Osteocyte (in vitro differentiated cells): ENCODE measurements at regions not wholly inside any gene's neighbourhood (a gene's known extent, or its start where the extent isn't known, plus 50 kb on each side); places are given as distances from the start of the nearest gene placed in this dataset.
"Not testable (repeated sequence)": the region's sequence is repeated elsewhere in the genome, so short reads cannot be mapped to it uniquely, and the experiment has no call there.

Source experiments
- DNase-seq: peaks from one replicate; pipeline ENCODE4 v3.0.0; 2021; ENCODE audit warnings: mixed read lengths; ENCODE audit not compliant: unreplicated experiment; ENCODE audit errors: extremely low spot score
- H3K27ac Mint-ChIP-seq: one replicate; pipeline ENCODE4 v1.8.0; 2021; ENCODE audit warnings: mild to moderate bottlenecking, mixed read lengths; ENCODE audit not compliant: unreplicated experiment
- H3K27me3 Mint-ChIP-seq: one replicate; pipeline ENCODE4 v1.8.0; 2021; ENCODE audit warnings: mixed read lengths; ENCODE audit not compliant: unreplicated experiment
- H3K36me3 Mint-ChIP-seq: one replicate; pipeline ENCODE4 v1.8.0; 2021; ENCODE audit warnings: mixed read lengths; ENCODE audit not compliant: unreplicated experiment
- H3K4me1 Mint-ChIP-seq: one replicate; pipeline ENCODE4 v1.8.0; 2021; ENCODE audit warnings: mixed read lengths; ENCODE audit not compliant: unreplicated experiment
- H3K4me3 Mint-ChIP-seq: one replicate; pipeline ENCODE4 v1.8.0; 2021; ENCODE audit warnings: mild to moderate bottlenecking, moderate library complexity, mixed read lengths; ENCODE audit not compliant: unreplicated experiment
- H3K9me3 Mint-ChIP-seq: one replicate; pipeline ENCODE4 v1.8.0; 2021; ENCODE audit warnings: mixed read lengths; ENCODE audit not compliant: unreplicated experiment
- TF ChIP-seq, protein P1 (sequence below): fragments of 200-600 bp; sonication (generic); IDR thresholded peaks from 2 replicates; pipeline ENCODE4 v1.5.0; 2021; ENCODE audit warnings: antibody characterized with exemption, mild to moderate bottlenecking, moderate library complexity

DNA sequence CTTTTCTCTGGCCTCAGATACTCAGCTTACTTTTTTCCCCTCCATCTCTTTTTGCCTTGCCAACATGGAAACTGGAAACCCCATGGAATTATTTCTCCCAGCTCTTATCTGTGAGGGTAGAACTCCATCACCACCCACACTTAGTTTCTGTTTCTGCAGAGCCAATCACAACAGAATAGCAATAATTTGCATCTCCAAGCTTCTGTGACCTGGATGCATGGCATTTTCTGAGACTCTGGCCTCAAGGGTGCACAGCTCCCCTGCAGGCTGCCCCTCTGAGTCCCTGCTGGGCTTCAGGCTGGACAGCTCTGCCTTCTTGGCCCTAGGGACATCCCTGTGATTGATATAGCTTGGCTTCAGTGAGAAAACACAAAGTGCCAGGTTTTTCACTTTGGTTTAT, 316.5 kb upstream of the FZD8 start:
- H3K4me3 Mint-ChIP-seq, H3K36me3 Mint-ChIP-seq, H3K27ac Mint-ChIP-seq, H3K27me3 Mint-ChIP-seq, H3K9me3 Mint-ChIP-seq, DNase-seq: not testable (repeated sequence)
- TF ChIP-seq, protein P1, sequence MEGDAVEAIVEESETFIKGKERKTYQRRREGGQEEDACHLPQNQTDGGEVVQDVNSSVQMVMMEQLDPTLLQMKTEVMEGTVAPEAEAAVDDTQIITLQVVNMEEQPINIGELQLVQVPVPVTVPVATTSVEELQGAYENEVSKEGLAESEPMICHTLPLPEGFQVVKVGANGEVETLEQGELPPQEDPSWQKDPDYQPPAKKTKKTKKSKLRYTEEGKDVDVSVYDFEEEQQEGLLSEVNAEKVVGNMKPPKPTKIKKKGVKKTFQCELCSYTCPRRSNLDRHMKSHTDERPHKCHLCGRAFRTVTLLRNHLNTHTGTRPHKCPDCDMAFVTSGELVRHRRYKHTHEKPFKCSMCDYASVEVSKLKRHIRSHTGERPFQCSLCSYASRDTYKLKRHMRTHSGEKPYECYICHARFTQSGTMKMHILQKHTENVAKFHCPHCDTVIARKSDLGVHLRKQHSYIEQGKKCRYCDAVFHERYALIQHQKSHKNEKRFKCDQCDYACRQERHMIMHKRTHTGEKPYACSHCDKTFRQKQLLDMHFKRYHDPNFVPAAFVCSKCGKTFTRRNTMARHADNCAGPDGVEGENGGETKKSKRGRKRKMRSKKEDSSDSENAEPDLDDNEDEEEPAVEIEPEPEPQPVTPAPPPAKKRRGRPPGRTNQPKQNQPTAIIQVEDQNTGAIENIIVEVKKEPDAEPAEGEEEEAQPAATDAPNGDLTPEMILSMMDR, result peak; percentile 6
- H3K4me1 Mint-ChIP-seq, result peaks cover 41% of the 10 kb centered on the region

- Mint-ChIP-seq H3K27me3 (peaks cover 21% of the 10 kb centered on the region), H3K9me3 (no peaks in the 10 kb centered on the region), H3K27ac (no peak overlapping the region), H3K4me1 (no peaks in the 10 kb centered on the region), H3K36me3 (peaks cover under 1% of the 10 kb centered on the region), H3K4me3 (no peak overlapping the region)
- no peak for DNase-seq
- TF ChIP-seq, protein P1, result no peak
Measured at GRCh38 chr10:35950701-35951100, 308.6 kb upstream of the FZD8 start.

- Mint-ChIP-seq H3K27me3 (peaks cover 23% of the 10 kb centered on the region), H3K27ac (no peak overlapping the region), H3K9me3 (no peaks in the 10 kb centered on the region), H3K36me3 (no peaks in the 10 kb centered on the region), H3K4me1 (no peaks in the 10 kb centered on the region), H3K4me3 (no peak overlapping the region)
- DNase-seq, result no peak
- TF ChIP-seq, protein P1, result no peak
Measured at GRCh38 chr10:35950226-35950625, 308.1 kb upstream of the FZD8 start.

DNA sequence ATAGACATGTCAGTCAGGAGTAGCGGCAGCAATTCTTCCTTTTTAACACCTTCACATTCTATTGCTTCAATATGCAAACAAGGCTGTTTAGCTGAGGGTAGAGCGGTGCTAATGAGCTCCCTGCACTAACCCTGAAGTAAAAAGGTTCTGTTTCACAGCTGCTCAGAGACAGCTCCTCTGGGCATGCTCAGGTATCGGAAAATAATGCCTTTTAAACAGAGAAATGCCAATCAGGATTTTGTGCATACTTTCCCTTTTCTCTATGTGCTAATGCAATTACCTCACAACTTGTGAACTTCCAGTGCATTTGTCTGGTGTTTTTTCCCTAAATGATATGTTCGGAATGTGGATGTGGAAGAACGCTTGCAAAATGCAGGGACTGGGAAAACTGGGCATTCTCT, 307.7 kb upstream of the FZD8 start:
- DNase-seq, result no peak

DNA sequence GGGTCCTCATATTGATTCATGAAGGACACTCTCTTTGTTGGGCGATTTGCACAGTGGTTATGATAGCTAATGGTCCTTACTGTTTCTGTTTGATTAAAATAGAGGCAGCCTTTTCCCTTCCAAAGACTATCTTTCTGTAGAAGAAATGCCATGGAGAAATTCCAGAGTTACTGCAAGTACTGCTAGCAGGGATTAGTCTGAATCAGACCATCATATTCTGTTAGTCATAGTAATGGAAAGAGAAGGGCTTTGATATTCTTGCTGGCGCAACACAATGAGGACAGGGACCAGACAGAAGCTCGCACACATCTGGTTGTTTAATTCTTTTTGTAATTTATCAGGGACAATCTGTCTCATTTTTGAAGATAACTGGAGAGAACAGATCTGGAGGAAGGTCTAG, 304.5 kb upstream of the FZD8 start:
- no peak overlapping the region for H3K4me3 Mint-ChIP-seq
- H3K9me3 Mint-ChIP-seq, result no peaks in the 10 kb centered on the region
- no peaks in the 10 kb centered on the region for H3K36me3 Mint-ChIP-seq
- peaks cover 7% of the 10 kb centered on the region for H3K4me1 Mint-ChIP-seq
- TF ChIP-seq, protein P1, result no peak
- no peak overlapping the region for H3K27ac Mint-ChIP-seq
- no peak for DNase-seq
- peaks cover 21% of the 10 kb centered on the region for H3K27me3 Mint-ChIP-seq

More for the DNA sequence above, 307.7 kb upstream of the FZD8 start:
- Mint-ChIP-seq H3K36me3 (no peaks in the 10 kb centered on the region), H3K4me1 (no peaks in the 10 kb centered on the region), H3K9me3 (no peaks in the 10 kb centered on the region), H3K4me3 (no peak overlapping the region), H3K27ac (no peak overlapping the region), H3K27me3 (peaks cover 27% of the 10 kb centered on the region)
- TF ChIP-seq, protein P1, result no peak
